H1 (cell line): ENCODE measurements at regions not wholly inside any gene's neighbourhood (a gene's known extent, or its start where the extent isn't known, plus 50 kb on each side); places are given as distances from the start of the nearest gene placed in this dataset.

Experiments used
- CTCF ChIP-seq, 3 experiments: IDR thresholded peaks; 1 replicate in 2 of 3; 2 replicates in 1 of 3; pipeline versions ENCODE4 v1.5.1 to v1.6.1; 2011; ENCODE audit warnings: low read length in 3 of 3, mild to moderate bottlenecking in 3 of 3, inconsistent platforms in 2 of 3, low read depth in 1 of 3, moderate library complexity in 1 of 3; ENCODE audit not compliant: insufficient read depth in 1 of 3; ENCODE audit errors: control extremely low read depth in 1 of 3

GRCh38 chr4:19562456-19562855, 689.2 kb upstream of the SLIT2 start (continued):
- TF ChIP-seq CTCF (IDR thresholded peaks at IDR 0.05; ENCODE audit: control extremely low read depth in 1 of 3, insufficient read depth in 1 of 3, low read depth in 1 of 3, low read length in 3 of 3): no peak
- TF ChIP-seq, all 59 proteins: peak for 0
